ENCODE measurements at regions not wholly inside any gene's neighbourhood (a gene's known extent, or its start where the extent isn't known, plus 50 kb on each side); places are given as distances from the start of the nearest gene placed in this dataset.

- DNase-seq (no peak), ATAC-seq (no peak)
- H3K27ac ChIP-seq = no peak overlapping the region
- intact Hi-C loops (cut with DNase I) = no loop called here
- H3K36me3 ChIP-seq = no peaks in the 10 kb centered on the region
- TF ChIP-seq CTCF (IDR thresholded peaks at IDR 0.05) (no peak), POLR2A (IDR thresholded peaks at IDR 0.05) (no peak)
- H3K9me3 ChIP-seq = no peaks in the 10 kb centered on the region
- no peaks in the 10 kb centered on the region for H3K4me1 ChIP-seq
- WGBS, 4 donors = 50 to 72% (median 63%) methylated on average over 1 of the region's 1 CpG
- H3K27me3 ChIP-seq = peaks cover 0 to 10% (median 0%) of the 10 kb centered on the region in 9 donors
- no peak overlapping the region for H3K4me3 ChIP-seq
These were observed 139.4 kb downstream of the TBX5 start for GRCh38 chr12:114266536-114266935.

- ATAC-seq (peak; percentile 64 to 92 (median 80)), DNase-seq (peak in 4 of 5 donors; percentile 17 to 49 (median 36))
- H3K9me3 ChIP-seq = no peaks in the 10 kb centered on the region
- no peaks in the 10 kb centered on the region for H3K36me3 ChIP-seq
- H3K4me1 ChIP-seq = no peaks in the 10 kb centered on the region
- TF ChIP-seq POLR2A (IDR thresholded peaks at IDR 0.05) = no peak
- TF ChIP-seq CTCF (IDR thresholded peaks at IDR 0.05) = no peak
- intact Hi-C loops (cut with DNase I) = no loop called here
- 40 to 56% (median 51%) methylated on average over 3 of the region's 3 CpGs for WGBS, 4 donors
- no peak overlapping the region for H3K27ac ChIP-seq
- no peak overlapping the region for H3K4me3 ChIP-seq
- H3K27me3 ChIP-seq = peaks cover 0 to 10% (median 0%) of the 10 kb centered on the region in 9 donors
These were observed 140.9 kb downstream of the TBX5 start for GRCh38 chr12:114265036-114265435.

DNA sequence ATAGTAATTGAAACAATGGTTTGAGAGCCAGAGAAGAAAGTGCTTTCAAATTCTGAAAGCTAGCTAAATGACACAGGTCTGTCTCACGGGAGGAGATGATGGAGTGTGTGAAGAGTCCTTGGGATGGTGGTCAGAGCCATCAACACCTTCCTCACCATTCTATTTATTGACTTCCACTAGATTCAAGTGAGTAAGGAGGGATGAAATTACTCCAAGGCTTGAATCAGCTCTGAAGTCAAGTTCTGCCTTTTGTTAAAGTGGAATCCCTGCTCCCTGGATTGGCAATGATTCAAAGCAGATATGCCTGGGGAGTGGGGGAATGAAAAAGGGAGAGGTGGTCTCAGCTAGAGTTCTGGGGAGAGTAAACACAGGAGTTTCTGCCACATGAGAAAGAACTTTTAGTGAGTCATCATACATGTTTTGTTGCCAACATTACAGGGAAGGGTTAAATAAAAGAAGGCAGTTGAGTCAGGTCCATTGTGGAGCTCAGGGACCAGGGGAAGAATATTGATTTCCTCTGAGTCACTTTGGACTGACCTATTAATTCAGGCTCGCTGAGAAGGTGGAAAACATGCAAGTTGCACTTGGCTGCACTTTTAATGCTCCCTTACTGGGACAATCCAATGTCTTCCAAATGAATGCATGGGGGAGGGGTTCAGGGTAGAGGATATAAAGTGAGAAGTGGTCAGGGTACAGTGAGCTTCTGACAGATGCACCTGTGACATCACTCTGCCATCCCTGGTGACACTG is 142.7 kb downstream of the TBX5 start:
- Histone ChIP-seq H3K4me1 (no peaks in the 10 kb centered on the region), H3K4me3 (no peak overlapping the region), H3K27ac (no peak overlapping the region), H3K9me3 (no peaks in the 10 kb centered on the region), H3K36me3 (no peaks in the 10 kb centered on the region), H3K27me3 (peaks cover 0 to 10% (median 0%) of the 10 kb centered on the region in 9 donors)
- 54 to 68% (median 59%) methylated on average over 2 of the region's 2 CpGs for WGBS, 4 donors
- TF ChIP-seq CTCF (IDR thresholded peaks at IDR 0.05) (no peak), POLR2A (IDR thresholded peaks at IDR 0.05) (no peak)
- no peak for DNase-seq
- ATAC-seq = no peak
- intact Hi-C loops (cut with DNase I) = no loop called here

GRCh38 chr12:114257687-114258086 is 148.3 kb downstream of the TBX5 start:
- Histone ChIP-seq H3K9me3 (no peaks in the 10 kb centered on the region), H3K4me3 (no peak overlapping the region), H3K4me1 (no peaks in the 10 kb centered on the region), H3K27ac (no peak overlapping the region), H3K27me3 (peaks cover 0 to 5% (median 0%) of the 10 kb centered on the region in 9 donors), H3K36me3 (no peaks in the 10 kb centered on the region)
- DNase-seq = no peak
- TF ChIP-seq CTCF (IDR thresholded peaks at IDR 0.05) = no peak
- TF ChIP-seq POLR2A (IDR thresholded peaks at IDR 0.05) = no peak
- no peak for ATAC-seq
- 76 to 88% (median 80%) methylated on average over 4 of the region's 4 CpGs for WGBS, 4 donors
- intact Hi-C loops (cut with DNase I) = loop anchor here in 1 of 10 donors (10.0 kb wide), 1 partner anchor 187 kb away; no protein-coding TSS in a partner anchor

Measured in heart left ventricle (tissue), 16 donors.